ENCODE measurements at regions not wholly inside any gene's neighbourhood (a gene's known extent, or its start where the extent isn't known, plus 50 kb on each side); places are given as distances from the start of the nearest gene placed in this dataset.

DNA sequence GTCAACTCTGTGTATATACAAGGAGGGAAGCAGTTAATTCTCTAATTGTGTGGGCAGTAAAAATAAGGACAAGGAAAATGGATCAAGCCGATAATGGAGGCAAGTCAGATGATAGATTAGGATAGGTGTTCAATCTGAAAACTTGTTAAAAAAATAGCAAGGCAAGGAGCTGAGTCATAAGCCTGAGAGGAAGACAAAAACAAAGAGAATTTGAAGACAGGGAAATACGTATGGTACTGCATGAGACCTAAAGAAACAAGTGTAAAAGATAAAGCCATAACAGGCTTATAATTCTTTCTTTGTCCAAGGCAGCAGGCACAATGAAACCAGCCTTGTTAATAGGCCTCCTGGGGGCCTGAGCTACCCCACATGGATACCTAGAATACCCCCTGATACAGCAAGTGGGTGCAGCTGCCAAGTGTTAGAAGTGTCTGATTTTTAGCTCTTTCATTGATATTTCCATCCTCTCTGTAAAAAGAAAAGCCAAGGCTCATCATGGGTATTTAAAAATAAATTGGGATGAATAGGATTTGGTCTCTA, 1570.6 kb upstream of the LRRTM3 start:
- TF ChIP-seq, protein P1, sequence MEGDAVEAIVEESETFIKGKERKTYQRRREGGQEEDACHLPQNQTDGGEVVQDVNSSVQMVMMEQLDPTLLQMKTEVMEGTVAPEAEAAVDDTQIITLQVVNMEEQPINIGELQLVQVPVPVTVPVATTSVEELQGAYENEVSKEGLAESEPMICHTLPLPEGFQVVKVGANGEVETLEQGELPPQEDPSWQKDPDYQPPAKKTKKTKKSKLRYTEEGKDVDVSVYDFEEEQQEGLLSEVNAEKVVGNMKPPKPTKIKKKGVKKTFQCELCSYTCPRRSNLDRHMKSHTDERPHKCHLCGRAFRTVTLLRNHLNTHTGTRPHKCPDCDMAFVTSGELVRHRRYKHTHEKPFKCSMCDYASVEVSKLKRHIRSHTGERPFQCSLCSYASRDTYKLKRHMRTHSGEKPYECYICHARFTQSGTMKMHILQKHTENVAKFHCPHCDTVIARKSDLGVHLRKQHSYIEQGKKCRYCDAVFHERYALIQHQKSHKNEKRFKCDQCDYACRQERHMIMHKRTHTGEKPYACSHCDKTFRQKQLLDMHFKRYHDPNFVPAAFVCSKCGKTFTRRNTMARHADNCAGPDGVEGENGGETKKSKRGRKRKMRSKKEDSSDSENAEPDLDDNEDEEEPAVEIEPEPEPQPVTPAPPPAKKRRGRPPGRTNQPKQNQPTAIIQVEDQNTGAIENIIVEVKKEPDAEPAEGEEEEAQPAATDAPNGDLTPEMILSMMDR (IDR thresholded peaks at IDR 0.05; ENCODE audit: low read depth, low read length), result no peak
- TF ChIP-seq EZH2phosphoT487 (IDR thresholded peaks at IDR 0.05; ENCODE audit: low read depth), result no peak
